ACC112 (cell line): ENCODE measurements at regions not wholly inside any gene's neighbourhood (a gene's known extent, or its start where the extent isn't known, plus 50 kb on each side); places are given as distances from the start of the nearest gene placed in this dataset.

Experiments
- H2AFZ ChIP-seq: fragments of 200-600 bp; sonication (generic); one replicate; pipeline ENCODE4 v1.6.0; 2017; ENCODE audit warnings: antibody characterized with exemption, low read length; ENCODE audit not compliant: unreplicated experiment
- H3K27ac ChIP-seq: fragments of 200-600 bp; sonication (generic); 2 replicates; pipeline ENCODE4 v1.5.1; 2014; ENCODE audit warnings: low read depth, mild to moderate bottlenecking, antibody characterized with exemption, low read length, moderate library complexity
- H3K27me3 ChIP-seq: fragments of 200-600 bp; sonication (generic); 2 replicates; pipeline ENCODE4 v1.6.1; 2014; ENCODE audit warnings: mild to moderate bottlenecking, antibody characterized with exemption, low read length, moderate library complexity, mixed read lengths; ENCODE audit not compliant: insufficient read depth
- H3K36me3 ChIP-seq: fragments of 200-600 bp; sonication (generic); 2 replicates; pipeline ENCODE4 v1.6.1; 2016; ENCODE audit warnings: mild to moderate bottlenecking, antibody characterized with exemption, low read length, moderate library complexity, mixed read lengths; ENCODE audit not compliant: insufficient read depth
- H3K4me1 ChIP-seq: fragments of 200-600 bp; sonication (generic); one replicate; pipeline ENCODE4 v1.6.1; 2016; ENCODE audit warnings: low read length, mixed read lengths; ENCODE audit not compliant: insufficient read depth, unreplicated experiment, control insufficient read depth
- H3K4me3 ChIP-seq: fragments of 200-600 bp; sonication (generic); 2 replicates; pipeline ENCODE4 v1.5.1; 2014; ENCODE audit warnings: mild to moderate bottlenecking, low read depth, low read length
- H3K79me2 ChIP-seq: fragments of 200-600 bp; sonication (generic); one replicate; pipeline ENCODE4 v1.6.0; 2016; ENCODE audit warnings: low read length; ENCODE audit not compliant: control insufficient read depth, unreplicated experiment, insufficient read depth

GRCh38 chr3:124091716-124092115, 99.8 kb upstream of the ROPN1 start:
- Histone ChIP-seq H3K4me3 (no peak overlapping the region), H3K79me2 (no peaks in the 10 kb centered on the region), H2AFZ (no peak overlapping the region), H3K4me1 (no peaks in the 10 kb centered on the region), H3K27ac (no peak overlapping the region), H3K36me3 (no peaks in the 10 kb centered on the region), H3K27me3 (peaks cover 89% of the 10 kb centered on the region)

GRCh38 chr3:124092811-124093210, 100.9 kb upstream of the ROPN1 start:
- H3K36me3 ChIP-seq, result no peaks in the 10 kb centered on the region
- H2AFZ ChIP-seq, result no peak overlapping the region
- no peak overlapping the region for H3K27ac ChIP-seq
- peaks cover 81% of the 10 kb centered on the region for H3K27me3 ChIP-seq
- no peak overlapping the region for H3K4me3 ChIP-seq
- no peaks in the 10 kb centered on the region for H3K4me1 ChIP-seq
- H3K79me2 ChIP-seq, result no peaks in the 10 kb centered on the region

GRCh38 chr3:124094496-124094895, 102.6 kb upstream of the ROPN1 start:
- H2AFZ ChIP-seq, result no peak overlapping the region
- no peak overlapping the region for H3K27ac ChIP-seq
- H3K4me1 ChIP-seq, result no peaks in the 10 kb centered on the region

GRCh38 chr3:124097362-124098131, 105.6 kb upstream of the ROPN1 start:
- no peak overlapping the region for H3K27ac ChIP-seq
- H2AFZ ChIP-seq, result no peak overlapping the region
- H3K36me3 ChIP-seq, result no peaks in the 10 kb centered on the region
- no peaks in the 10 kb centered on the region for H3K79me2 ChIP-seq
- peaks cover 85% of the 10 kb centered on the region for H3K27me3 ChIP-seq
- no peak overlapping the region for H3K4me3 ChIP-seq
- H3K4me1 ChIP-seq, result no peaks in the 10 kb centered on the region

More at GRCh38 chr3:124094496-124094895, 102.6 kb upstream of the ROPN1 start:
- Histone ChIP-seq H3K36me3 (no peaks in the 10 kb centered on the region), H3K4me3 (no peak overlapping the region), H3K79me2 (no peaks in the 10 kb centered on the region), H3K27me3 (peaks cover 80% of the 10 kb centered on the region)

GRCh38 chr3:124101643-124102042, 109.7 kb upstream of the ROPN1 start:
- H3K4me1 ChIP-seq, result no peaks in the 10 kb centered on the region
- no peaks in the 10 kb centered on the region for H3K36me3 ChIP-seq
- H3K27me3 ChIP-seq, result peaks cover 73% of the 10 kb centered on the region
- no peak overlapping the region for H3K4me3 ChIP-seq
- no peaks in the 10 kb centered on the region for H3K79me2 ChIP-seq
- H2AFZ ChIP-seq, result no peak overlapping the region
- no peak overlapping the region for H3K27ac ChIP-seq

GRCh38 chr3:124107104-124107890, 115.4 kb upstream of the ROPN1 start:
- no peaks in the 10 kb centered on the region for H3K4me1 ChIP-seq
- no peaks in the 10 kb centered on the region for H3K36me3 ChIP-seq
- peaks cover 45% of the 10 kb centered on the region for H3K27me3 ChIP-seq
- no peak overlapping the region for H3K27ac ChIP-seq
- no peak overlapping the region for H2AFZ ChIP-seq
- H3K79me2 ChIP-seq, result no peaks in the 10 kb centered on the region
- H3K4me3 ChIP-seq, result no peak overlapping the region

- Histone ChIP-seq H3K4me1 (no peaks in the 10 kb centered on the region), H3K27ac (no peak overlapping the region), H3K4me3 (no peak overlapping the region), H3K36me3 (no peaks in the 10 kb centered on the region), H2AFZ (no peak overlapping the region), H3K79me2 (no peaks in the 10 kb centered on the region), H3K27me3 (peaks cover 41% of the 10 kb centered on the region)
Observed at GRCh38 chr3:124108446-124108845, 116.5 kb upstream of the ROPN1 start.

GRCh38 chr3:124113485-124113884, 121.6 kb upstream of the ROPN1 start:
- Histone ChIP-seq H3K4me3 (no peak overlapping the region), H3K27ac (no peak overlapping the region), H3K36me3 (no peaks in the 10 kb centered on the region), H3K4me1 (peaks cover 7% of the 10 kb centered on the region), H3K27me3 (peaks cover 14% of the 10 kb centered on the region), H3K79me2 (no peaks in the 10 kb centered on the region), H2AFZ (no peak overlapping the region)

- Histone ChIP-seq H3K27ac (no peak overlapping the region), H3K4me1 (peaks cover 19% of the 10 kb centered on the region), H2AFZ (no peak overlapping the region), H3K27me3 (peaks cover 7% of the 10 kb centered on the region; the same call in 1 of the 2 replicates), H3K79me2 (no peaks in the 10 kb centered on the region), H3K4me3 (no peak overlapping the region), H3K36me3 (no peaks in the 10 kb centered on the region)
Observed at GRCh38 chr3:124115279-124115678, 123.4 kb upstream of the ROPN1 start.

- Histone ChIP-seq H3K27me3 (peaks cover 7% of the 10 kb centered on the region; the same call in 1 of the 2 replicates), H2AFZ (no peak overlapping the region), H3K79me2 (no peaks in the 10 kb centered on the region)
Observed at GRCh38 chr3:124115956-124116355, 124.0 kb upstream of the ROPN1 start.

GRCh38 chr3:124116906-124117305, 125.0 kb upstream of the ROPN1 start:
- no peak overlapping the region for H2AFZ ChIP-seq
- no peaks in the 10 kb centered on the region for H3K79me2 ChIP-seq
- H3K27me3 ChIP-seq, result peaks cover 9% of the 10 kb centered on the region; the same call in 1 of the 2 replicates
- peaks cover 19% of the 10 kb centered on the region for H3K4me1 ChIP-seq
- no peak overlapping the region for H3K4me3 ChIP-seq
- no peaks in the 10 kb centered on the region for H3K36me3 ChIP-seq
- H3K27ac ChIP-seq, result no peak overlapping the region

More at GRCh38 chr3:124115956-124116355, 124.0 kb upstream of the ROPN1 start:
- Histone ChIP-seq H3K36me3 (no peaks in the 10 kb centered on the region), H3K27ac (no peak overlapping the region), H3K4me1 (peaks cover 19% of the 10 kb centered on the region), H3K4me3 (no peak overlapping the region)
